Colonic mucosa (tissue), 4 donors: ENCODE measurements at regions not wholly inside any gene's neighbourhood (a gene's known extent, or its start where the extent isn't known, plus 50 kb on each side); places are given as distances from the start of the nearest gene placed in this dataset.

Source experiments
- DNase-seq: peaks from one replicate; pipeline ENCODE4 v3.0.0-alpha.2; 2020
- H3K27ac ChIP-seq: fragments of 200-600 bp; one replicate; pipeline ENCODE4 v1.8.0; 2021
- H3K27me3 ChIP-seq: fragments of 200-600 bp; one replicate; pipeline ENCODE4 v1.8.0; 2021
- H3K36me3 ChIP-seq: fragments of 200-600 bp; one replicate; pipeline ENCODE4 v1.8.0; 2021
- H3K4me1 ChIP-seq: fragments of 200-600 bp; one replicate; pipeline ENCODE4 v1.8.0; 2021; ENCODE audit warnings: mild to moderate bottlenecking
- H3K4me3 ChIP-seq: fragments of 200-600 bp; one replicate; pipeline ENCODE4 v1.8.0; 2021
- H3K9ac ChIP-seq, 2 donors: one replicate each; pipeline ENCODE4 v1.7.0; 2013; ENCODE audit warnings: control low read depth in 2 of 2, low read depth in 2 of 2, low read length in 2 of 2
- H3K9me3 ChIP-seq: fragments of 200-600 bp; one replicate; pipeline ENCODE4 v1.8.0; 2021
- intact Hi-C: fragments of 100-400 bp; cut with DNase I; formaldehyde crosslinking; loops from one replicate; pipeline ENCODE4 v1.14.1; 2022
- TF ChIP-seq, protein P1 (sequence below): fragments of 200-600 bp; IDR thresholded peaks from one replicate; pipeline ENCODE4 v1.8.0; 2022; ENCODE audit warnings: antibody characterized with exemption, mild to moderate bottlenecking
- donor health status: healthy.
- donor health status: DM: no; HTN: no; CAD: no.
- donor health status: DM: no; HTN: no; CAD: no.

DNA sequence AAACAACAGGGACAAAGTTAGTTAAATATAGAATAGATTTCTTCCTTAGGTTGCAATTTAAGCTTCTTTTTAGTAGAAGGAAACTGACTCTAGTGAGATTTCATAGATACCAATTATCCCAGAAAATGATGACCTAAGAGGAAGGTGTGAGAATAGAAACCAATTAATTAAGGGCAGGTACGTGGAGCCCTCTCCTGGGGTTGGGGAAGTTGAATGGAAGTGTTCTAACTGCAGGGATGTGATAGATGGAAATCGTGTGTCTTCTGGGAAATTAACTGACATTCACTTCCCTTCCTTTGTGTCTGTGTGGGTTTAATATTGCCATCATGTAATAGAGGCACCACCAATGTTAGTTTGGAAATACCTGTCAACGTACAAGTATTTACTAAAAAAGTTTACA, 204.1 kb upstream of the ANK2 start:
- no peak overlapping the region for H3K4me3 ChIP-seq
- H3K36me3 ChIP-seq, result no peaks in the 10 kb centered on the region
- no peaks in the 10 kb centered on the region for H3K9me3 ChIP-seq
- H3K4me1 ChIP-seq, result no peaks in the 10 kb centered on the region
- no peaks in the 10 kb centered on the region for H3K27me3 ChIP-seq
- intact Hi-C loops, result no loop called here
- no peak for DNase-seq
- TF ChIP-seq, protein P1, sequence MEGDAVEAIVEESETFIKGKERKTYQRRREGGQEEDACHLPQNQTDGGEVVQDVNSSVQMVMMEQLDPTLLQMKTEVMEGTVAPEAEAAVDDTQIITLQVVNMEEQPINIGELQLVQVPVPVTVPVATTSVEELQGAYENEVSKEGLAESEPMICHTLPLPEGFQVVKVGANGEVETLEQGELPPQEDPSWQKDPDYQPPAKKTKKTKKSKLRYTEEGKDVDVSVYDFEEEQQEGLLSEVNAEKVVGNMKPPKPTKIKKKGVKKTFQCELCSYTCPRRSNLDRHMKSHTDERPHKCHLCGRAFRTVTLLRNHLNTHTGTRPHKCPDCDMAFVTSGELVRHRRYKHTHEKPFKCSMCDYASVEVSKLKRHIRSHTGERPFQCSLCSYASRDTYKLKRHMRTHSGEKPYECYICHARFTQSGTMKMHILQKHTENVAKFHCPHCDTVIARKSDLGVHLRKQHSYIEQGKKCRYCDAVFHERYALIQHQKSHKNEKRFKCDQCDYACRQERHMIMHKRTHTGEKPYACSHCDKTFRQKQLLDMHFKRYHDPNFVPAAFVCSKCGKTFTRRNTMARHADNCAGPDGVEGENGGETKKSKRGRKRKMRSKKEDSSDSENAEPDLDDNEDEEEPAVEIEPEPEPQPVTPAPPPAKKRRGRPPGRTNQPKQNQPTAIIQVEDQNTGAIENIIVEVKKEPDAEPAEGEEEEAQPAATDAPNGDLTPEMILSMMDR, result no peak
- no peak overlapping the region for H3K9ac ChIP-seq
- no peak overlapping the region for H3K27ac ChIP-seq

DNA sequence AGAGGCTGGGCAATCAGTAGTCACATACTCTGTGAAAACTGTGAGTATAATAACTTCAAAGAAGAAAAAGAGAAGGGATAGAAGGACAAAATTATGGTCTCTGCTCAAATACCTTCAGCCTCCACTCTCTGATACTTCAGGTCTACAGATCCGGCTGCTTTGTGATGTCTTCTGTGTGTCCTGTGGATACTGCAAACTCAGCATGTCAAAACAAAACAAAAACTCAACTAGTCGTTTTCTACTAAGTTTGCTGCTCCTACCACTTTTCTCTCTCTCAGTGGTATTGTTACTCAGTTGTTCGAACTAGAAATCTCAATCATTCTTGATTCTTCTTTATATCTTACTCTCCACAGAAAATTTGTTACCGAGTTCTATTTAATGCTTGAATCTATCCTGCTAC, 202.4 kb upstream of the ANK2 start:
- intact Hi-C loops, result no loop called here
- no peak for DNase-seq
- Histone ChIP-seq H3K4me3 (no peak overlapping the region), H3K9me3 (no peaks in the 10 kb centered on the region), H3K4me1 (no peaks in the 10 kb centered on the region), H3K36me3 (no peaks in the 10 kb centered on the region), H3K27ac (no peak overlapping the region), H3K27me3 (no peaks in the 10 kb centered on the region), H3K9ac (no peak overlapping the region)
- TF ChIP-seq, protein P1, result no peak

DNA sequence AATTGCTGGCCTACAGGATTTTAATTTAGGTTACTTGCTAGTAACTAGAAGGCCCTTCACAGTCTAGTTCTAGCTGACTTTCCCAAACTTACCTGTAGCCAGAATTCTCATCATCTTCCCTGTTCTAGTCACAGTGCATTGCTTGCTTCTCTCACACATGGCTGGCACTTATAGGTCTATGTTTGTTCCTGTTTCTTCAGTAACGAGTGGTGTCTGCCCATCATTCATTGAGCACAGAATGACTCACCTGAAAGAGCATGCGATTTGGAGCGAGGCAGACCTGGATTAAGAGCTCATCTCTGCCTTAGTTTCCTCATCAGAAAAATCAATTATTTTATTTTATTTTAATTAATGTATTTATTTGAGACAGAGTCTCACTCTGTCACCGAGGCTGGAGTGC, 201.7 kb upstream of the ANK2 start:
- H3K27me3 ChIP-seq, result no peaks in the 10 kb centered on the region
- TF ChIP-seq, protein P1, result no peak
- no peak for DNase-seq
- H3K4me3 ChIP-seq, result no peak overlapping the region
- H3K9me3 ChIP-seq, result no peaks in the 10 kb centered on the region
- no peak overlapping the region for H3K9ac ChIP-seq
- no peak overlapping the region for H3K27ac ChIP-seq
- H3K36me3 ChIP-seq, result no peaks in the 10 kb centered on the region
- intact Hi-C loops, result no loop called here
- H3K4me1 ChIP-seq, result no peaks in the 10 kb centered on the region

DNA sequence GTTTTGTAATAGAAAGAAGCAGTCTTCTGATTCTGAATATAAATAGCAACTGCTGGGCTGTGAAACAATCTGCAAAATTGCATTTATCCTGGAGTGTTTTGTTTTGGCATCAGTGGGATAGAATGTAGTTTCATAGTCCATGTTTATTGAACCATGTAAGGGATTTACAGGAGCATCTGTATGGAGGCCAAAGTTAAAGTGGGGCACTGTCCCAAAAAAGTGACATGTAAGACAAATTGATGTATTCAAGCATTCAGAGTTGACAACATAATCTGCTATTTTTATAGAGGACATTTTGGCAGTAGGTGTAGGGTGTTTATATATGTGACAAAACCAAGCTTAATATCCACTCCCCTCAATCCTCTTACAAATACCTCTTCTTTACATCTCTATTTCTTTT, 200.5 kb upstream of the ANK2 start:
- no peaks in the 10 kb centered on the region for H3K4me1 ChIP-seq
- no peak for DNase-seq
- no peaks in the 10 kb centered on the region for H3K27me3 ChIP-seq
- TF ChIP-seq, protein P1, result no peak
- H3K27ac ChIP-seq, result no peak overlapping the region
- H3K36me3 ChIP-seq, result no peaks in the 10 kb centered on the region
- intact Hi-C loops, result no loop called here
- no peaks in the 10 kb centered on the region for H3K9me3 ChIP-seq
- H3K4me3 ChIP-seq, result no peak overlapping the region
- no peak overlapping the region for H3K9ac ChIP-seq

DNA sequence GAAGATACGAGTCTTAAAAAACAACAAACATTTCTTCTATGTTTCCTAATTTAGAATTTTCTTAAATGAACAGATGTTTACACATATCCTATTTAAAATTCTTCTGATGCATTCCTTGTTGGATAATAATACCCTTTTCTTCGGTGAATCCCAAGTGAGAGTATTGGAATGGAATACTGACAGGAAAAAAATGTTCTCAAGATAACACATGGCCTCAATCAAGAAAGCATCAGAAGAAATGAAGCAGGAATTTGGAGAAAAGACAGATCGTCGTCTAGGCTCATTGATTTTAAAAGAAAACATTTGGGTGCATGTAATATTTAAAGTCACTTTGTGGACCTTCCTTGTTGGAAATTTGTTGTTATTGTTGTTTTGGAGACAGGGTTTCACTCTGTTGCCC, 196.9 kb upstream of the ANK2 start:
- Histone ChIP-seq H3K9ac (no peak overlapping the region), H3K4me3 (no peak overlapping the region), H3K4me1 (no peaks in the 10 kb centered on the region), H3K9me3 (no peaks in the 10 kb centered on the region), H3K27me3 (no peaks in the 10 kb centered on the region), H3K27ac (no peak overlapping the region), H3K36me3 (no peaks in the 10 kb centered on the region)
- DNase-seq, result no peak
- intact Hi-C loops, result no loop called here
- TF ChIP-seq, protein P1, result no peak
